CD4-positive, alpha-beta T cell (primary cell): ENCODE measurements at regions not wholly inside any gene's neighbourhood (a gene's known extent, or its start where the extent isn't known, plus 50 kb on each side); places are given as distances from the start of the nearest gene placed in this dataset.

Experiments used
- ATAC-seq: fragments of 200-7000 bp; cut with Tn5 transposase; one replicate; pipeline ENCODE4 v1.10.0; 2022; ENCODE audit warnings: mild to moderate bottlenecking; ENCODE audit not compliant: poor library complexity
- CTCF ChIA-PET: fragments of 350-600 bp; sonication (Branson Sonifier 250); formaldehyde crosslinking; loops from one replicate; lab custom pipeline; 2021; ENCODE audit warnings: antibody characterized with exemption, inconsistent platforms; lab: Charles Lee
- POLR2A ChIA-PET: fragments of 350-600 bp; sonication (Branson Sonifier 250); formaldehyde crosslinking; loops from one replicate; lab custom pipeline; 2021; ENCODE audit warnings: antibody characterized with exemption, inconsistent platforms; lab: Charles Lee
- DNase-seq, 14 experiments: peaks; one replicate each; pipeline ENCODE4 v3.0.0-alpha.2; 2013 to 2020; ENCODE audit warnings: mixed read lengths in 2 of 14
- H3K27ac ChIP-seq, 2 donors: one replicate each; pipeline versions ENCODE4 v1.5.1 to v1.7.0; 2013; ENCODE audit warnings: low read length in 2 of 2, low read depth in 1 of 2, mild to moderate bottlenecking in 1 of 2
- H3K27me3 ChIP-seq, 2 experiments: 1 replicate in 1 of 2; 2 replicates in 1 of 2; pipeline versions ENCODE4 v1.6.1 to v1.7.0; 2013; ENCODE audit warnings: low read length in 2 of 2, control low read depth in 1 of 2, mild to moderate bottlenecking in 1 of 2, moderate library complexity in 1 of 2; ENCODE audit not compliant: insufficient read depth in 2 of 2, control insufficient read depth in 1 of 2
- H3K36me3 ChIP-seq: one replicate; pipeline ENCODE4 v1.6.1; 2013; ENCODE audit warnings: low read length, control low read depth; ENCODE audit not compliant: insufficient read depth
- H3K4me1 ChIP-seq: one replicate; pipeline ENCODE4 v1.6.1; 2013; ENCODE audit warnings: low read length, control low read depth; ENCODE audit not compliant: insufficient read depth
- H3K4me3 ChIP-seq: one replicate; pipeline ENCODE4 v1.5.1; 2013; ENCODE audit warnings: mild to moderate bottlenecking, low read length, moderate library complexity
- H3K9me3 ChIP-seq, 2 experiments: 1 replicate in 1 of 2; 2 replicates in 1 of 2; pipeline versions ENCODE4 v1.6.1 to v1.7.0; 2013; ENCODE audit warnings: low read length in 2 of 2, mild to moderate bottlenecking in 2 of 2, control low read depth in 1 of 2, moderate library complexity in 1 of 2; ENCODE audit not compliant: control insufficient read depth in 1 of 2, insufficient read depth in 1 of 2
- H3K27ac Mint-ChIP-seq: one replicate; pipeline ENCODE4 v1.8.0; 2020; ENCODE audit warnings: mixed read lengths
- H3K27me3 Mint-ChIP-seq: one replicate; pipeline ENCODE4 v1.8.0; 2021; ENCODE audit warnings: mixed read lengths
- H3K36me3 Mint-ChIP-seq: one replicate; pipeline ENCODE4 v1.8.0; 2021; ENCODE audit warnings: low read depth, mixed read lengths
- H3K4me1 Mint-ChIP-seq: one replicate; pipeline ENCODE4 v1.8.0; 2021; ENCODE audit warnings: low read depth, mixed read lengths
- H3K4me3 Mint-ChIP-seq: one replicate; pipeline ENCODE4 v1.8.0; 2020; ENCODE audit warnings: mild to moderate bottlenecking, mixed read lengths
- H3K9me3 Mint-ChIP-seq: one replicate; pipeline ENCODE4 v1.8.0; 2020; ENCODE audit warnings: mixed read lengths
- intact Hi-C, 2 experiments: fragments of 100-400 bp; cut with DNase I in 1 of 2; cut with micrococcal nuclease in 1 of 2; formaldehyde crosslinking; loops; one replicate each; pipeline versions ENCODE4 v1.15.1 to v1.9.0; 2023 to 2025; cut with DNase I, micrococcal nuclease
- TF ChIP-seq, protein P1 (sequence below): fragments of 200-600 bp; IDR thresholded peaks from one replicate; pipeline ENCODE4 v1.8.0; 2022; ENCODE audit warnings: antibody characterized with exemption, mild to moderate bottlenecking

DNA sequence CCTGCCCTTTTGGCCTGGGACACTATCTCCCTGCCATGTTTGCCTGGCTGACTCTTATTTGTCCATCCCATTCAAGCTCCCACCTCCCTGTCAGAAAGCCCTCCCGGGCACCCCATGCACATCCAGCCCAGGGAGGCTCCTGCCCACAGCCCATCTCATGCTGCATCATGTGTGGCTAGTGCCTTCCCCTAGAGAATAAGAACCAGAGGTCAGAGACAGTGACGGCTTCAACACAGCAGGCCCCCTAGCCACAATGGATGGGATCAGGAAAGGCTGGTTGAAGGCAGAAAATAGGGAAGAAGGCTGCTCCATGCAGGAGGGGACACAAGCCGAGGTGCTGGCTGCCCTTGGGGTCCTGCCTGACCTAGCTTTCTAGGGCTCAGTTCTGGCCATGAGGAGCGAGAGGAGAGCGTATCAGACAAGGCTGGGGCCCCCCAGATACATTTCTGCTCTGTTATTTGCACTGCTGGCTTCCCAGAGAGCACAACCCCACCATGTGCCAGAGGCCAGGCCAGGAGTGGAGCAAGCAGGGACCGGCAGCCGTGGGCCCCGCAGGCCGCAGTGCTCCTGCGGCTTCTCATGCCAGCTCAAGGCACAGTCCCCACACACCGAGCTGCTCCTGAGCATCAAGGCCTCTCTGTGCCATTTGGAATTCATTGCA is 161.1 kb upstream of the ZMIZ1 start:
- no peak overlapping the region for H3K27ac ChIP-seq
- TF ChIP-seq, protein P1, sequence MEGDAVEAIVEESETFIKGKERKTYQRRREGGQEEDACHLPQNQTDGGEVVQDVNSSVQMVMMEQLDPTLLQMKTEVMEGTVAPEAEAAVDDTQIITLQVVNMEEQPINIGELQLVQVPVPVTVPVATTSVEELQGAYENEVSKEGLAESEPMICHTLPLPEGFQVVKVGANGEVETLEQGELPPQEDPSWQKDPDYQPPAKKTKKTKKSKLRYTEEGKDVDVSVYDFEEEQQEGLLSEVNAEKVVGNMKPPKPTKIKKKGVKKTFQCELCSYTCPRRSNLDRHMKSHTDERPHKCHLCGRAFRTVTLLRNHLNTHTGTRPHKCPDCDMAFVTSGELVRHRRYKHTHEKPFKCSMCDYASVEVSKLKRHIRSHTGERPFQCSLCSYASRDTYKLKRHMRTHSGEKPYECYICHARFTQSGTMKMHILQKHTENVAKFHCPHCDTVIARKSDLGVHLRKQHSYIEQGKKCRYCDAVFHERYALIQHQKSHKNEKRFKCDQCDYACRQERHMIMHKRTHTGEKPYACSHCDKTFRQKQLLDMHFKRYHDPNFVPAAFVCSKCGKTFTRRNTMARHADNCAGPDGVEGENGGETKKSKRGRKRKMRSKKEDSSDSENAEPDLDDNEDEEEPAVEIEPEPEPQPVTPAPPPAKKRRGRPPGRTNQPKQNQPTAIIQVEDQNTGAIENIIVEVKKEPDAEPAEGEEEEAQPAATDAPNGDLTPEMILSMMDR = no peak
- Mint-ChIP-seq H3K4me3 (no peak overlapping the region), H3K27me3 (no peaks in the 10 kb centered on the region), H3K27ac (no peak overlapping the region), H3K9me3 (no peaks in the 10 kb centered on the region), H3K36me3 (no peaks in the 10 kb centered on the region), H3K4me1 (no peaks in the 10 kb centered on the region)
- intact Hi-C loops = no loop called here
- DNase-seq (peak in 1 of 14 experiments; percentile 16), ATAC-seq (no peak)
- H3K4me3 ChIP-seq = no peak overlapping the region
- no peaks in the 10 kb centered on the region for H3K9me3 ChIP-seq
- no peaks in the 10 kb centered on the region for H3K27me3 ChIP-seq
- CTCF ChIA-PET = no interaction called here
- H3K4me1 ChIP-seq = no peaks in the 10 kb centered on the region
- POLR2A ChIA-PET = no interaction called here
- H3K36me3 ChIP-seq = no peaks in the 10 kb centered on the region

DNA sequence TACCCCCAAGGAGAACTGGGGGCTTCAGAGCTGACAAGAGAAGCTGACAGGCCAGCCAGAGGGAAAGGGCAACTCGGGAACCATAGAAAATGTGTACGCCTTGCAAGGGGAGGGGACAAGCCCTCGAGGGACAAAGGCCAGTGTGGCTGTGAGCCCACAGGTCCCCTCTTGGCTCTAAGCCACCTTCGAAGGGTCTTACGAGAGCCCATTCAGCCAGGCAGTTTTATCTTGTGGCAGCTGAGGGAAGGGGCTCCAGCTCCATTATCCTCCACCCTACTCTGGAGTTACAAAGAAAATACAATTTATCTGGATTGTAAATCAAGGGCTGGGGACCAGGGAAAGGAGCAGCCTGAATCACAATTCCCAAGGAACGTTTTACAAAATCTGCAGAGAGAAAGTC is 159.5 kb upstream of the ZMIZ1 start:
- intact Hi-C loops = no loop called here
- peaks cover 0 to under 1% of the 10 kb centered on the region in 2 experiments for H3K27me3 ChIP-seq
- Mint-ChIP-seq H3K4me1 (no peaks in the 10 kb centered on the region), H3K27me3 (no peaks in the 10 kb centered on the region), H3K4me3 (no peak overlapping the region), H3K27ac (no peak overlapping the region), H3K9me3 (no peaks in the 10 kb centered on the region), H3K36me3 (no peaks in the 10 kb centered on the region)
- H3K4me1 ChIP-seq = no peaks in the 10 kb centered on the region
- H3K4me3 ChIP-seq = no peak overlapping the region
- POLR2A ChIA-PET = no interaction called here
- TF ChIP-seq, protein P1 = no peak
- CTCF ChIA-PET = no interaction called here
- no peak overlapping the region for H3K27ac ChIP-seq
- DNase-seq (peak in 1 of 14 experiments; percentile 27), ATAC-seq (no peak)
- H3K9me3 ChIP-seq = no peaks in the 10 kb centered on the region
- no peaks in the 10 kb centered on the region for H3K36me3 ChIP-seq

DNA sequence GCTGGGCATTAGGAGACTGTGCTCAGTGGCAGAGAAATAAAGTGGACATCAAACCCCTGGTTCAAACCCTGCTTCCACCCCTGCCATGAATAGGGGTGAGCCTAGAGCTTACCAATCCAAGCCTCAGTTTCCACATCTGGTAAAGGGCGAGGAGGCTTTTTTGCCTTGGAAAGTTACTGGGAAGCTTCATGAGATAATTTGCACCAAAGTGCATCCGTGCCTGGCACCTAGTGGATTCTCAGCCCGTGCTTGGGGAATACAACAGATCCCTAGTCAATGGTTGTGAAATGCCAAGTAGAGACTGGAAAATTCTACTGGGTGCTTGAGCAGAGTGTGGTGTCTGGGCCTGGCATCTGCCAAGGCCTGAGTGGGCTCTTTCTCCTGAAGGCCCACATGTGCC is 158.7 kb upstream of the ZMIZ1 start:
- Histone ChIP-seq H3K27ac (no peak overlapping the region), H3K36me3 (no peaks in the 10 kb centered on the region), H3K4me1 (no peaks in the 10 kb centered on the region), H3K27me3 (peaks cover 0 to 2% of the 10 kb centered on the region in 2 experiments), H3K4me3 (no peak overlapping the region), H3K9me3 (no peaks in the 10 kb centered on the region)
- no peaks in the 10 kb centered on the region for H3K4me1 Mint-ChIP-seq
- ChIA-PET POLR2A (no interaction called here), CTCF (no interaction called here)
- no peak for ATAC-seq
- no peaks in the 10 kb centered on the region for H3K9me3 Mint-ChIP-seq
- no peaks in the 10 kb centered on the region for H3K36me3 Mint-ChIP-seq
- no peaks in the 10 kb centered on the region for H3K27me3 Mint-ChIP-seq
- TF ChIP-seq, protein P1 = no peak
- no peak overlapping the region for H3K4me3 Mint-ChIP-seq
- intact Hi-C loops = no loop called here
- DNase-seq = no peak
- no peak overlapping the region for H3K27ac Mint-ChIP-seq
